ENCODE measurements at regions not wholly inside any gene's neighbourhood (a gene's known extent, or its start where the extent isn't known, plus 50 kb on each side); places are given as distances from the start of the nearest gene placed in this dataset.

DNA sequence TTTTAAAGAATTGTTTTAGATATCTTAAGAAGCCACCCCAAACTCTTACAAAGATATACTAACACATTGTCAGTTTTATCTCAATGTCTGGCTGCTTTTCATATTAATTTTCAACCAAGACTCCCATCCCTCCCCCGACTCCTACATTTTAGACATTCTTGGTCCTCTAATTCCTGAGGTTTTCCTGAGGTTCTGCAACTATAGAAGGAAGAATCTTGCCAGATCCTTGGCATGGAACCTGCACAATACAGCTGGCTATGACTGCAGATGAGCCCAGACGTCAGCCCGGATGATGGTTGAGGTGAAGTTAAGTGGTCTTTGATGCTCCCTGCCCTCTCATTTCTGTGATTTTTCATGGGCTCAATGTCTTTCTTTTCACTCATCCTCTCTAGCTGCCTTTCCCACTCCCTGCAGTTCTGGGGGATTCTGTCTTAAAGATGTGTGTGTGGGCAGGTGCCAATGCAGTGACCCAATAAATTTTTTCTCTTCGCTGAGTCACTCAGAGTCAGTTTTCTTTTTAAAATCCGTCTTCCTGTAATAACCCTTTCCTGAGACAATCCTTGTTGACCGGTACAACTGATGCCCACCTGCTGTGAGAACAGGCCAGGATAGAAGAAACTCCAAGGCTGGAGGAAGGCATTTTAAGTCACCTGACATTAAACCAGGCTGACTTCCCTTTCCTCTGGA, 237.8 kb upstream of the GAS1 start:
- Histone ChIP-seq H3K4me3 (ENCODE audit: low read depth, low read length, poor library complexity, severe bottlenecking) (no peak overlapping the region), H3K79me2 (ENCODE audit: insufficient read depth, low read depth, low read length) (no peaks in the 10 kb centered on the region), H4K20me1 (ENCODE audit: insufficient read depth, low read length) (no peaks in the 10 kb centered on the region), H3K4me2 (ENCODE audit: low read length) (no peak overlapping the region), H3K4me1 (ENCODE audit: insufficient read depth, low read length, poor library complexity, severe bottlenecking) (no peaks in the 10 kb centered on the region), H3K27ac (ENCODE audit: low read depth, low read length, poor library complexity, severe bottlenecking) (no peak overlapping the region), H3K9me2 (ENCODE audit: insufficient read depth, low read length) (no peaks in the 10 kb centered on the region), H3K9me3 (ENCODE audit: low read length) (no peaks in the 10 kb centered on the region), H3K36me3 (ENCODE audit: insufficient read depth, low read length) (no peaks in the 10 kb centered on the region), H2AFZ (ENCODE audit: low read length) (no peak overlapping the region)
- ChIA-PET CTCF (ENCODE audit: unreplicated experiment) (no interaction called here), POLR2A (no interaction called here)
- DNase-seq (ENCODE audit: low spot score): no peak
- TF ChIP-seq, protein P1, sequence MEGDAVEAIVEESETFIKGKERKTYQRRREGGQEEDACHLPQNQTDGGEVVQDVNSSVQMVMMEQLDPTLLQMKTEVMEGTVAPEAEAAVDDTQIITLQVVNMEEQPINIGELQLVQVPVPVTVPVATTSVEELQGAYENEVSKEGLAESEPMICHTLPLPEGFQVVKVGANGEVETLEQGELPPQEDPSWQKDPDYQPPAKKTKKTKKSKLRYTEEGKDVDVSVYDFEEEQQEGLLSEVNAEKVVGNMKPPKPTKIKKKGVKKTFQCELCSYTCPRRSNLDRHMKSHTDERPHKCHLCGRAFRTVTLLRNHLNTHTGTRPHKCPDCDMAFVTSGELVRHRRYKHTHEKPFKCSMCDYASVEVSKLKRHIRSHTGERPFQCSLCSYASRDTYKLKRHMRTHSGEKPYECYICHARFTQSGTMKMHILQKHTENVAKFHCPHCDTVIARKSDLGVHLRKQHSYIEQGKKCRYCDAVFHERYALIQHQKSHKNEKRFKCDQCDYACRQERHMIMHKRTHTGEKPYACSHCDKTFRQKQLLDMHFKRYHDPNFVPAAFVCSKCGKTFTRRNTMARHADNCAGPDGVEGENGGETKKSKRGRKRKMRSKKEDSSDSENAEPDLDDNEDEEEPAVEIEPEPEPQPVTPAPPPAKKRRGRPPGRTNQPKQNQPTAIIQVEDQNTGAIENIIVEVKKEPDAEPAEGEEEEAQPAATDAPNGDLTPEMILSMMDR (conservative IDR thresholded peaks at IDR 0.05; ENCODE audit: low read length): no peak
- TF ChIP-seq EZH2phosphoT487 (IDR thresholded peaks at IDR 0.05; ENCODE audit: borderline replicate concordance, low read depth, low read length): no peak
- BruUV-seq (replicated peaks): no TSS peak
- intact Hi-C loops (cut with micrococcal nuclease; ENCODE audit: unreplicated experiment): no loop called here

DNA sequence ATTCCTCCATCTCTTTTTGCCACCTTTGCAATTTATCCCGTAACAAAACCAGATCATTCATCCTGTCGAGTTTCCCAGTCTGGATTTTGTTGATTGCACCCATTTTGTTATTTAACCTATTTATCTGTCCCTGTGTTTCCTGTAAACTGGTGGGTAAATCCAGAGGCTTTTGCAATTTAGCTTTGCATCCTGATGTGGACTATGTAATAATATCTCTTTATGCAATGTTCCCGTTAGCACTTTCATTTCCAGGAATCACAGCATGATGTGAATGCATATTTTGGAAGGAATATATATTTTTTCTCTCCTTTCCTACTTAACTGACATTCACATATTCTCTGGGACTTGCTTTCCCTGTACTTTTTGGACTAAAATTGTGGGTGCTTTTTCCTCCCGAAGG, 240.3 kb upstream of the GAS1 start:
- no TSS peak for BruUV-seq (replicated peaks)
- CTCF ChIA-PET (ENCODE audit: unreplicated experiment): no interaction called here
- H3K4me1 ChIP-seq (ENCODE audit: insufficient read depth, low read length, poor library complexity, severe bottlenecking): no peaks in the 10 kb centered on the region

DNA sequence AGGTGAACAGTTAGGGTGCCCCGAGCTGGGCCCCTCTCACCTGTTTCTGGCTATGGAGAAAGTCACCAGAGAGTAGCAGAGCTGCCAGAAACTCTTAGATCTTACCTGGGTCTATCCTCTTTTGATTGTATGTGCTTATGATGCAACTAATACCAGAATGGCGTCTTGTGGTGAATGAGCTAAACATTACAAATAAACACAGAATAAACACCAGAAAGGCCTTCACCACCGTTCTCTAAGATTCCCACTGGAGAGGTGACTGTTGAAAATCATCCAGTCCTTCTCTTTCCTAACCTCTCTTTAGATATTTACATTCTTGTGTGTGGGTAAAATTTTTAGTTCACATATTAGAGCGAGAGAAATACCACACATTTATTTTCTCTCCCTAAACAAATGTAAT, 241.7 kb upstream of the GAS1 start:
- intact Hi-C loops (cut with micrococcal nuclease; ENCODE audit: unreplicated experiment): no loop called here
- Histone ChIP-seq H3K4me2 (ENCODE audit: low read length) (no peak overlapping the region), H3K9me3 (ENCODE audit: low read length) (no peaks in the 10 kb centered on the region), H3K36me3 (ENCODE audit: insufficient read depth, low read length) (no peaks in the 10 kb centered on the region), H2AFZ (ENCODE audit: low read length) (no peak overlapping the region), H3K79me2 (ENCODE audit: insufficient read depth, low read depth, low read length) (no peaks in the 10 kb centered on the region), H3K4me3 (ENCODE audit: low read depth, low read length, poor library complexity, severe bottlenecking) (no peak overlapping the region), H3K4me1 (ENCODE audit: insufficient read depth, low read length, poor library complexity, severe bottlenecking) (no peaks in the 10 kb centered on the region), H3K27ac (ENCODE audit: low read depth, low read length, poor library complexity, severe bottlenecking) (no peak overlapping the region), H4K20me1 (ENCODE audit: insufficient read depth, low read length) (no peaks in the 10 kb centered on the region), H3K9me2 (ENCODE audit: insufficient read depth, low read length) (no peaks in the 10 kb centered on the region)
- TF ChIP-seq, protein P1 (conservative IDR thresholded peaks at IDR 0.05; ENCODE audit: low read length): no peak
- no peak for TF ChIP-seq EZH2phosphoT487 (IDR thresholded peaks at IDR 0.05; ENCODE audit: borderline replicate concordance, low read depth, low read length)
- DNase-seq (ENCODE audit: low spot score): no peak
- ChIA-PET CTCF (ENCODE audit: unreplicated experiment) (no interaction called here), POLR2A (no interaction called here)
- no TSS peak for BruUV-seq (replicated peaks)

More for the DNA sequence above, 240.3 kb upstream of the GAS1 start:
- intact Hi-C loops (cut with micrococcal nuclease; ENCODE audit: unreplicated experiment): no loop called here
- DNase-seq (ENCODE audit: low spot score): no peak
- no peak overlapping the region for H3K4me2 ChIP-seq (ENCODE audit: low read length)
- TF ChIP-seq, protein P1 (conservative IDR thresholded peaks at IDR 0.05; ENCODE audit: low read length): no peak
- no peak for TF ChIP-seq EZH2phosphoT487 (IDR thresholded peaks at IDR 0.05; ENCODE audit: borderline replicate concordance, low read depth, low read length)
- H3K9me3 ChIP-seq (ENCODE audit: low read length): no peaks in the 10 kb centered on the region
- H3K9me2 ChIP-seq (ENCODE audit: insufficient read depth, low read length): no peaks in the 10 kb centered on the region
- no peak overlapping the region for H3K4me3 ChIP-seq (ENCODE audit: low read depth, low read length, poor library complexity, severe bottlenecking)
- POLR2A ChIA-PET: no interaction called here
- H2AFZ ChIP-seq (ENCODE audit: low read length): no peak overlapping the region
- no peaks in the 10 kb centered on the region for H3K79me2 ChIP-seq (ENCODE audit: insufficient read depth, low read depth, low read length)
- no peaks in the 10 kb centered on the region for H4K20me1 ChIP-seq (ENCODE audit: insufficient read depth, low read length)
- no peaks in the 10 kb centered on the region for H3K36me3 ChIP-seq (ENCODE audit: insufficient read depth, low read length)
- H3K27ac ChIP-seq (ENCODE audit: low read depth, low read length, poor library complexity, severe bottlenecking): no peak overlapping the region

Measured in OCI-LY7 (cell line).